ENCODE measurements at regions not wholly inside any gene's neighbourhood (a gene's known extent, or its start where the extent isn't known, plus 50 kb on each side); places are given as distances from the start of the nearest gene placed in this dataset.

- Histone ChIP-seq H2AK5ac (ENCODE audit: insufficient read length, low read length) (no peak overlapping the region), H3K9me3 (ENCODE audit: control insufficient read depth, low read depth, low read length) (no peaks in the 10 kb centered on the region), H3K4me2 (ENCODE audit: insufficient read depth, insufficient read length, low read length) (no peak overlapping the region), H2BK20ac (ENCODE audit: low read depth, low read length, poor library complexity, severe bottlenecking) (no peak overlapping the region), H3K23me2 (ENCODE audit: insufficient read length, low read depth, low read length, poor library complexity, severe bottlenecking) (peaks cover 11% of the 10 kb centered on the region), H3K79me1 (ENCODE audit: insufficient read depth, low read depth, low read length, poor library complexity, severe bottlenecking) (no peaks in the 10 kb centered on the region), H2BK120ac (ENCODE audit: low read depth, low read length, poor library complexity, severe bottlenecking) (no peak overlapping the region), H2AFZ (ENCODE audit: low read length) (no peak overlapping the region), H2BK5ac (ENCODE audit: insufficient read length, low read length) (no peak overlapping the region), H3K79me2 (ENCODE audit: insufficient read depth, low read length) (no peaks in the 10 kb centered on the region), H3K56ac (ENCODE audit: insufficient read length, low read depth, low read length) (no peak overlapping the region), H3K14ac (ENCODE audit: insufficient read depth, low read length) (no peak overlapping the region), H4K20me1 (ENCODE audit: control insufficient read depth, insufficient read depth, insufficient read length) (no peaks in the 10 kb centered on the region), H3K4me1 (ENCODE audit: insufficient read depth, low read length) (no peaks in the 10 kb centered on the region), H4K8ac (replicated peaks; ENCODE audit: insufficient read length, low read depth, low read length) (no peak overlapping the region), H3K27ac (ENCODE audit: insufficient read length, low read depth, low read length) (no peak overlapping the region), H3T11ph (ENCODE audit: low read length) (no peak overlapping the region), H4K5ac (ENCODE audit: insufficient read length, low read depth, low read length) (no peak overlapping the region), H3K27me3 (ENCODE audit: insufficient read depth, low read length) (no peaks in the 10 kb centered on the region; the same call in 1 of the 2 replicates), H3K23ac (ENCODE audit: insufficient read length, low read depth, low read length) (no peak overlapping the region), H2BK12ac (ENCODE audit: insufficient read length, low read depth, low read length) (no peak overlapping the region), H3K9ac (ENCODE audit: extremely low read depth, insufficient read length, low read length) (no peak overlapping the region), H3K18ac (ENCODE audit: insufficient read length, low read depth, low read length) (no peak overlapping the region), H4K91ac (ENCODE audit: insufficient read length, low read depth, low read length) (no peak overlapping the region), H2BK15ac (ENCODE audit: low read depth, low read length) (no peak overlapping the region), H3K4ac (ENCODE audit: low read depth, low read length) (no peak overlapping the region)
- Mint-ChIP-seq H3K27me3 (ENCODE audit: low read depth) (peaks cover 42% of the 10 kb centered on the region), H3K36me3 (ENCODE audit: insufficient read depth in 1 of 3, low read depth in 3 of 3) (no peaks in the 10 kb centered on the region; a peak in 1 of 7 replicates), H3K27ac (no peak overlapping the region), H3K4me1 (peaks cover 11 to 12% of the 10 kb centered on the region in 2 experiments), H3K9me3 (peaks cover 2% of the 10 kb centered on the region in 2 experiments; a peak in 3 of 5 replicates), H3K4me3 (no peak overlapping the region)
- no peak for DNase-seq
- no CpG with 5 or more reads among the region's 7 CpGs for WGBS (ENCODE audit: extremely low coverage, insufficient read length, low lambda C conversion rate)
- no peak for TF ChIP-seq CTCF (conservative IDR thresholded peaks at IDR 0.05)
Measured at GRCh38 chr10:42937048-42937447, 139.8 kb upstream of the RET start.

All from H9 (cell line).